HepG2 (cell line): ENCODE measurements at regions not wholly inside any gene's neighbourhood (a gene's known extent, or its start where the extent isn't known, plus 50 kb on each side); places are given as distances from the start of the nearest gene placed in this dataset.

Source experiments
- FOSL2 ChIP-seq: sonication (generic); formaldehyde crosslinking; IDR thresholded peaks from 2 replicates; pipeline ENCODE4 v1.4.0; 2020; ENCODE audit warnings: missing genetic modification reagents
- KDM5B ChIP-seq: sonication (generic); formaldehyde crosslinking; IDR thresholded peaks from 2 replicates; pipeline ENCODE4 v1.4.0; 2020; ENCODE audit warnings: missing genetic modification reagents, mild to moderate bottlenecking, borderline replicate concordance
- ZNF598 ChIP-seq: sonication (generic); formaldehyde crosslinking; IDR thresholded peaks from 2 replicates; pipeline ENCODE4 v1.5.1; 2020; ENCODE audit warnings: mild to moderate bottlenecking, missing genetic modification reagents, borderline replicate concordance
- TF ChIP-seq, protein P1 (sequence below): sonication (generic); formaldehyde crosslinking; IDR thresholded peaks from 2 replicates; pipeline ENCODE4 v1.5.0; 2020; ENCODE audit warnings: mild to moderate bottlenecking, missing genetic modification reagents
- TF ChIP-seq, protein P2 (sequence below): sonication (generic); formaldehyde crosslinking; IDR thresholded peaks from 2 replicates; pipeline ENCODE4 v1.5.0; 2020; ENCODE audit warnings: mild to moderate bottlenecking, missing genetic modification reagents, borderline replicate concordance

DNA sequence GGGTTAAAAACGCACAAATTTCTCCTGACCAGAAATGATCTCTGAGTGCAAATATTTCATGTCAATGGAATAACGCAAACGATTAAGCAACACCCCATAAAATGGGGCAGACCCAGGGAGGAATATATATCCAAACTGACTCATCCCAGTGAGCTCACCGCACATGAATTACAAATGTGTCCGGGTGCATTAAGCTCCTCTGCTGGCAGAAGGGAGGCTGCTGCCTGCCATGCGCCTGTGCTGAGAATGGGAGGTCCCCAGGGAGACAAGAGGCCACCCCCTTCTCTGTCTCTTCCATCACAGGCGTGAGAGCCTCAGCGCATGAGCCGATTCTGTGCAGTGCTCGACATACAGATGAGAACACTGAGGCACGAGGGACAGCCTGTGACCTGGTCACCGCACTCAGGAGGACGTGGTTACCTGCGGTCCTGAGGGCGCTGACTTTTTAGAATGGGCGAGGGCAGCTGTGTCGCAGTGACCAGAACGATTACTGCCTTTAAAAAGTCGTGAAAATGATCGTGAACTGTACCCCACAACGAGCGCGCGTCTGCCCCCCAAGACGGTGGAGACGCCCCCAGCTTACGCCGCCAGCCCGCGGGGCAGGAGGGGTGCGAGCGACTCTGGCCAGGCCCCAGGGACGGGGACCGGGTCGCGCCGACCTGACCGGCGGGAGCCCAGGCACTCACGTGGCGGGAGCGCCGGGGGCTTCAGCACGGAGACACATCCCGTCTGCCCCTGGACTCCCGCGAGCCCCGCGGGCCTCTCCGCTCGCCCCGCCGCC, 188.5 kb downstream of the ADRA2C start (continued):
- TF ChIP-seq, protein P1, sequence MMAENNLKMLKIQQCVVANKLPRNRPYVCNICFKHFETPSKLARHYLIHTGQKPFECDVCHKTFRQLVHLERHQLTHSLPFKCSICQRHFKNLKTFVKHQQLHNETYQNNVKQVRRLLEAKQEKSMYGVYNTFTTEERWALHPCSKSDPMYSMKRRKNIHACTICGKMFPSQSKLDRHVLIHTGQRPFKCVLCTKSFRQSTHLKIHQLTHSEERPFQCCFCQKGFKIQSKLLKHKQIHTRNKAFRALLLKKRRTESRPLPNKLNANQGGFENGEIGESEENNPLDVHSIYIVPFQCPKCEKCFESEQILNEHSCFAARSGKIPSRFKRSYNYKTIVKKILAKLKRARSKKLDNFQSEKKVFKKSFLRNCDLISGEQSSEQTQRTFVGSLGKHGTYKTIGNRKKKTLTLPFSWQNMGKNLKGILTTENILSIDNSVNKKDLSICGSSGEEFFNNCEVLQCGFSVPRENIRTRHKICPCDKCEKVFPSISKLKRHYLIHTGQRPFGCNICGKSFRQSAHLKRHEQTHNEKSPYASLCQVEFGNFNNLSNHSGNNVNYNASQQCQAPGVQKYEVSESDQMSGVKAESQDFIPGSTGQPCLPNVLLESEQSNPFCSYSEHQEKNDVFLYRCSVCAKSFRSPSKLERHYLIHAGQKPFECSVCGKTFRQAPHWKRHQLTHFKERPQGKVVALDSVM (CRISPR knock-in tag): peak; percentile 37; the same call in 1 of the 2 replicates
- TF ChIP-seq ZNF598 (CRISPR knock-in tag) (0 out of 2 replicates have a peak, but pooled peaks have one; percentile 12), KDM5B (peak; percentile 66; the same call in 1 of the 2 replicates), FOSL2 (CRISPR knock-in tag) (peak; percentile 53; the same call in 1 of the 2 replicates)
- TF ChIP-seq, protein P2, sequence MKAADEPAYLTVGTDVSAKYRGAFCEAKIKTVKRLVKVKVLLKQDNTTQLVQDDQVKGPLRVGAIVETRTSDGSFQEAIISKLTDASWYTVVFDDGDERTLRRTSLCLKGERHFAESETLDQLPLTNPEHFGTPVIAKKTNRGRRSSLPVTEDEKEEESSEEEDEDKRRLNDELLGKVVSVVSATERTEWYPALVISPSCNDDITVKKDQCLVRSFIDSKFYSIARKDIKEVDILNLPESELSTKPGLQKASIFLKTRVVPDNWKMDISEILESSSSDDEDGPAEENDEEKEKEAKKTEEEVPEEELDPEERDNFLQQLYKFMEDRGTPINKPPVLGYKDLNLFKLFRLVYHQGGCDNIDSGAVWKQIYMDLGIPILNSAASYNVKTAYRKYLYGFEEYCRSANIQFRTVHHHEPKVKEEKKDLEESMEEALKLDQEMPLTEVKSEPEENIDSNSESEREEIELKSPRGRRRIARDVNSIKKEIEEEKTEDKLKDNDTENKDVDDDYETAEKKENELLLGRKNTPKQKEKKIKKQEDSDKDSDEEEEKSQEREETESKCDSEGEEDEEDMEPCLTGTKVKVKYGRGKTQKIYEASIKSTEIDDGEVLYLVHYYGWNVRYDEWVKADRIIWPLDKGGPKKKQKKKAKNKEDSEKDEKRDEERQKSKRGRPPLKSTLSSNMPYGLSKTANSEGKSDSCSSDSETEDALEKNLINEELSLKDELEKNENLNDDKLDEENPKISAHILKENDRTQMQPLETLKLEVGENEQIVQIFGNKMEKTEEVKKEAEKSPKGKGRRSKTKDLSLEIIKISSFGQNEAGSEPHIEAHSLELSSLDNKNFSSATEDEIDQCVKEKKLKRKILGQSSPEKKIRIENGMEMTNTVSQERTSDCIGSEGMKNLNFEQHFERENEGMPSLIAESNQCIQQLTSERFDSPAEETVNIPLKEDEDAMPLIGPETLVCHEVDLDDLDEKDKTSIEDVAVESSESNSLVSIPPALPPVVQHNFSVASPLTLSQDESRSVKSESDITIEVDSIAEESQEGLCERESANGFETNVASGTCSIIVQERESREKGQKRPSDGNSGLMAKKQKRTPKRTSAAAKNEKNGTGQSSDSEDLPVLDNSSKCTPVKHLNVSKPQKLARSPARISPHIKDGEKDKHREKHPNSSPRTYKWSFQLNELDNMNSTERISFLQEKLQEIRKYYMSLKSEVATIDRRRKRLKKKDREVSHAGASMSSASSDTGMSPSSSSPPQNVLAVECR (CRISPR knock-in tag): peak; percentile 90
